Tibial artery (tissue), 4 donors: ENCODE measurements at regions not wholly inside any gene's neighbourhood (a gene's known extent, or its start where the extent isn't known, plus 50 kb on each side); places are given as distances from the start of the nearest gene placed in this dataset.
"Not testable (repeated sequence)": the region's sequence is repeated elsewhere in the genome, so short reads cannot be mapped to it uniquely, and the experiment has no call there.

Experiments
- DNase-seq, 2 donors: peaks; one replicate each; pipeline ENCODE4 v3.0.0-alpha.2; 2019
- H3K27ac ChIP-seq, 2 donors: fragments of 200-600 bp; sonication (generic) in 1 of 2; 1 replicate in 1 of 2; 2 replicates in 1 of 2; pipeline ENCODE4 v1.5.1; 2018 to 2019; ENCODE audit warnings: mild to moderate bottlenecking in 1 of 2
- H3K27me3 ChIP-seq, 2 donors: fragments of 200-600 bp; sonication (generic) in 1 of 2; one replicate each; pipeline versions ENCODE4 v1.5.1 to v1.6.0; 2016 to 2019
- H3K36me3 ChIP-seq, 3 donors: fragments of 200-600 bp; sonication (generic) in 2 of 3; one replicate each; pipeline ENCODE4 v1.5.1; 2016 to 2019; ENCODE audit warnings: mild to moderate bottlenecking in 2 of 3
- H3K4me1 ChIP-seq, 4 donors: fragments of 200-600 bp; sonication (generic) in 2 of 4; 1 replicate in 3 of 4; 2 replicates in 1 of 4; pipeline ENCODE4 v1.5.1; 2016 to 2019
- H3K4me3 ChIP-seq, 2 donors: fragments of 200-600 bp; sonication (generic) in 1 of 2; 1 replicate in 1 of 2; 2 replicates in 1 of 2; pipeline ENCODE4 v1.5.1; 2018 to 2019; ENCODE audit warnings: mild to moderate bottlenecking in 2 of 2
- H3K9me3 ChIP-seq, 3 donors: fragments of 200-600 bp; sonication (generic) in 1 of 3; one replicate each; pipeline ENCODE4 v1.5.1; 2016 to 2019
- intact Hi-C: fragments of 100-400 bp; cut with DNase I; formaldehyde crosslinking; loops from one replicate; pipeline ENCODE4 v1.15.0; 2023; ENCODE audit warnings: low total_unique reads
- TF ChIP-seq, protein P1 (sequence below), 2 experiments: fragments of 200-600 bp in 1 of 2; fragments of 450-650 bp in 1 of 2; IDR thresholded peaks; one replicate each; pipeline ENCODE4 v1.5.1; 2017 to 2019; ENCODE audit warnings: antibody characterized with exemption in 2 of 2, mild to moderate bottlenecking in 1 of 2, moderate library complexity in 1 of 2

DNA sequence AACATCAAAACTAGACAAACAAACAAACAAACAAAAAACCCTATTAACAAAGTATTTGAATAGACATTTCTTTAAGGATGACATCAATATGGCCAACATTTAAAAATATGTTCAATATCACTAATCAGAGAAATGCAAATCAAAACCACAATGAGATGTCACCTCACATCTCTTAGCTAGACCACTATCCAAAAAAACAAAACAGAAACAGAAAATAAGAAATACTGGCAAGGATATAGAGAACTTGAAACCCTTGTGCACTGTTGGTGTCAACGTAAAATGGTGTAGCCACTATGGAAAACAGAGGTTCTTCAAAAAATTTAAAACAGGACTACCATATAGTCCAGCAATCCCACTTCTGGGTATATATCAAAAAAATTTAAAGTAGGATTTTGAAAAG is 308.2 kb downstream of the SPATA31A1 start:
- H3K4me1 ChIP-seq, H3K4me3 ChIP-seq, H3K27ac ChIP-seq, DNase-seq, H3K9me3 ChIP-seq, H3K36me3 ChIP-seq, H3K27me3 ChIP-seq, intact Hi-C loops: not testable (repeated sequence)

DNA sequence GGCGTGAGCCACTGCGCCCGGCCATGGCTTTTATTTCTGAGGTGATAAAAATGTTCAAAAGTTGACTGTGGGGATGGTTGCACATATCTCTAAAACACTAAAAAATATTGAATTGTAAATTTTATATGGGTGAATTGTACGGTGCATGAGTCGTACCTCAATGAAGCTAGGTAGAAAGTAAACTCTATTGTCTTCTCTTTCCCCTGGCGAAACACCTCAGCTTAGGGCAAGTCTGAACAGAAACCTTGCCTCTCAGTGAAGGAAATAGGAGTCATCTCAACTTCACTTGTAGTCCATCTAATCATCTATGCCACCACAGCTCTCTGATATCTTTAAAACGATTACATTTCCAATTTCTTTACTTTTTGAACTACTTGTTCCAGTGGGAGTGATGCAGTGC is 309.6 kb downstream of the SPATA31A1 start:
- H3K27me3 ChIP-seq, intact Hi-C loops, H3K27ac ChIP-seq, H3K9me3 ChIP-seq, H3K4me1 ChIP-seq, H3K36me3 ChIP-seq, DNase-seq, H3K4me3 ChIP-seq: not testable (repeated sequence)

DNA sequence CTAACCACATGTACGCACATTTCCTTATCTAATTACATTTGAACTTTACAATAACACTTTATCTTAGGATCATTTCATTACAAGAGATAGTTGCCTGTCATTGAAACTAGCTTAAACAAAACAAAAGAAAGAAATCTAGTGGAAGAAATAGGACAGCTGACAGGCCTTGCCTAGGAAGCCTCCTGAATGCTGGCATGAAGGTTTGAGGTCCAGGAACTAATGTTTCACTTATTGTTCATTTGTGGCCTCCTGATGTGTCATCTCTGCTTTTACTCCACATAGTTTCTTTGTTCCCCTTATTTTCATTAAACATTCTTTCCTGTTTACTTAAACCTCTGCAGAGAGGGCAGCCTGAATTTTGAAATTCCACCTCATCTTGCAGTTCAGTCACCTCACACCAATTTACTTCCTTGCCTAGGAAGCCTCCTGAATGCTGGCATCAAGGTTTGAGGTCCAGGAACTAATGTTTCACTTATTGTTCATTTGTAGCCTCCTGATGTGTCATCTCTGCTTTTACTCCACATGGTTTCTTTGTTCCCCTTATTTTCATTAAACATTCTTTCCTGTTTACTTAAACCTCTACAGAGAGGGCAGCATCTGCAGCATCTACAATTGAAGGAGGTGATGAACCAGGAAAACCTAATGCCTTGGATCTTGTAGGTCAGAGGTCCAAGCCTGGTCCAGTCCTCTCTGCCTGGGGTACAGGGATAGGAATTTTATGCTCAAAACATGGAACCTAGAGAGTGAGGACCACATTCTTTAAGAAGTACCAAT is 319.2 kb downstream of the SPATA31A1 start:
- H3K36me3 ChIP-seq, H3K27me3 ChIP-seq, H3K4me1 ChIP-seq, H3K27ac ChIP-seq, DNase-seq, H3K9me3 ChIP-seq, intact Hi-C loops, H3K4me3 ChIP-seq: not testable (repeated sequence)

DNA sequence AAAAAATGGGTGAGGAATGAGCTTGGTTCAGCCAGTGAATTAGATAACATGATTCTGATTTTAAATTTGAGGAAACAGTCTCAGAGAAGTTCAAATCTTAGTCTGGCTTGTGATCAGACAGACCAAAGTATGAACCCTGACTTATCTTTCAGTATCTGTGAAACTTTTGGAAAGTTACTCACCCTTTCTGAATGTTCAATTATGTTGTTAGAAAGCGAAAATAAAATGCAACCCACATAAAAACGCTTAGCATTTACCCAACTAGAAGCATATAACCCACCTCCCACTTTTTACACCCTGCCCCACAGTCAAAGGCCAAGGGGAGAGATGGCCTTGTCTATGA is 319.7 kb downstream of the SPATA31A1 start:
- H3K4me1 ChIP-seq, H3K9me3 ChIP-seq, intact Hi-C loops, H3K27ac ChIP-seq, H3K36me3 ChIP-seq, H3K4me3 ChIP-seq, H3K27me3 ChIP-seq, DNase-seq: not testable (repeated sequence)

DNA sequence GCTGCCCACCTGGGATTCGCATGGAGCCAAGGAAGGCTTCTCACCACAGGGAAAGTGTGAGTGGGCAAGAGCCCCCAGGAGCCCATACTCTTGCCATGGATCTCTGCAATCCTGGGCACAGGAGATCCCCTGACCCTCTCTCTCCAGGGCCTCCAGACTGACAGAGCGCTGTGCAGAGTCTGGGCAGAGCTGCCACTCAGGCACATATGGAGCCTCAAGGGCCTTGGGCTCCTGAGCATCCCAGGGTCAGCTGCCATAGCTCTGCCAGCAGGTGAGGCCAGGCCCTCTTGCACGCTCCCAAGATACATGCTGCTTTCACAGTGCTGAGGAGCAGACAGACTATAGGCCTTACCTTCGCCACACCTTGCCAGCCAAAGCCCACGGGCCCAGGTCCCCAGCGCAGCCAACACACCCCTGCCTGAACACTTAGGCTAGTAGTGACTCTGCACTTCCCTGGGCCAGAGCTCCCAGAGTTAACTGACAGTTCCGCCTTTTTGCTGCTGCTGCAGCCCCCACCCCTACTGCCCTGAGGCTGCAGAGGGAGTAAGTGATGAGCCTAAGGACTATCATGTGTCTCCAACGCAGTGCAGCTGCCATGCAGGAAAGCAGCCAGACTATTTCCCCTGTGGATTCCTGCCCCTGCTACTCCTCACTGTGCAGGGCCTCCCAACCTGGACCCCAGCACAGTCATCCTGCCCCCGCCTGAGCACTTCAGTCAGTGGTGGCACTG is 323.2 kb downstream of the SPATA31A1 start:
- intact Hi-C loops, DNase-seq, H3K4me3 ChIP-seq, H3K27ac ChIP-seq, H3K36me3 ChIP-seq, H3K27me3 ChIP-seq, H3K9me3 ChIP-seq, H3K4me1 ChIP-seq: not testable (repeated sequence)

DNA sequence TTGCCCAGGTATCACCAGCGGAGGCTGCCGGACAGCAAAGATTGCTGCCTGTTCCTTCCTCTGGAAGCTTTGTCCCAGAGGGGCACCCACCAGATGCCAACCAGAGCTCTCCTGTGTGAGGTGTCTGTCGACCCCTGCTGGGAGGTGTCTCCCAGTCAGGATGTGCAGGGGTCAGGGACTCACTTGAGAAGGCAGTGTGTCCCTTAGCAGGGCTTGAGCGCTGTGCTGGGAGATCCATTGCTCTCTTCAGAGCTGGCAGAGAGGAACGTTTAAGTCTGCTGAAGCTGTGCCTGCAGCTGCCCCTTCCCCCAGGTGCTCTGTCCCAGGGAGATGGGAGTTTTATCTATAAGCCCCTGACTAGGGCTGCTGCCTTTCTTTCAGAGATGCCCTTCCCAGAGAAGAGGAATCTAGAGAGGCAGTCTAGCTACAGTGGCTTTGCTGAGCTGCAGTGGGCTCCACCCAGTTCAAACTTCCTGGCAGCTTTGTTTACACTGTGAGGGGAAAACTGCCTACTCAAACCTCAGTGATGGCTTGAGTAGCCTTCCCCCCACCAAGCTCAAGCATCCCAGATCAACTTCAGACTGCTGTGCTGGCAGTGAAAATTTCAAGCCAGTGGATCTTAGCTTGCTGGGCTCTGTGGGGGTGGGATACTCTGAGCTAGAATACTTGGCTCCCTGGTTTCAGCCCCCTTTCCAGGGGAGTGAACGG is 325.4 kb downstream of the SPATA31A1 start:
- H3K4me3 ChIP-seq, H3K27ac ChIP-seq, DNase-seq, H3K36me3 ChIP-seq, H3K4me1 ChIP-seq, intact Hi-C loops, H3K9me3 ChIP-seq, H3K27me3 ChIP-seq: not testable (repeated sequence)

DNA sequence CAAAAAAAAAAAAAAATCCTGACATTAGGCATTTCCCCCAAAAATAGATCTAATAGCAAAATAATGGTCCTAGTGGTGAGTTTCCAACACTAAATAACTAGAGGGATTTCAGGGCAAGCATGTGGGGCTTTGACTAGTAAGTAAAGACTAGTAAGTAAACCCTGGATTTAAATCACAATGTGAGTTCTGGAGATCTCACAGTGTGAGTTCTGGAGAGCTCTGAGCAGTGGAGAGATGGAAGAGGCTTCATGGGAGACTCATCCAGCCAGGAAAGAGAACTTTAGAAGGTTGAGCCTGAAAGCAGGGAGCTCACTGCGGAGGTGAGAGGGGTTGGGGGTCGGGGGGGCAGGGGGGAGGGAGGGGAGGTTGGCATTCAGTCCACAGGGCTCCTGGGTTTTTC is 373.4 kb downstream of the SPATA31A1 start:
- H3K27ac ChIP-seq, H3K4me1 ChIP-seq, DNase-seq, H3K36me3 ChIP-seq, H3K27me3 ChIP-seq, intact Hi-C loops, H3K9me3 ChIP-seq, H3K4me3 ChIP-seq: not testable (repeated sequence)

DNA sequence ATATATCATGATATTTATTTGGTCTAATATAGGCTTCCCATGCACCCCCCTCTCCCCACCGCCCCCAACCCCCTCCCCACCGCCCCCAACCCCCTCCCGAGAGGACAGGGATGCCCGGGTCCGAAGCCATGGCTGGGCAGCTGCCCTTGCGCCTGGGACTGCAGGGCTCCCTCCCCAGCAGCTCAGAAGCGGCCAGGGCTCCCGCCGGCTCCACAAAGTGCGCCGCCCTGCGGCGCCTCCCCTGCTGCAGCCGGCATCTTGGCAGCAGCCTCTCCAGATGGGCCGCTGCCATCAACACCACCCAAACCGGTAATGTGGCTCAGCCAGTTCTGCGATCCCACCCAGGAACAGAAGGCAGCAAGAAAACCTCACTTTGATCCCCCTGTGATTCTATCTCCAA is 389.4 kb downstream of the SPATA31A1 start:
- H3K27me3 ChIP-seq, H3K4me1 ChIP-seq, H3K36me3 ChIP-seq, DNase-seq, H3K9me3 ChIP-seq, H3K27ac ChIP-seq, intact Hi-C loops, H3K4me3 ChIP-seq: not testable (repeated sequence)

DNA sequence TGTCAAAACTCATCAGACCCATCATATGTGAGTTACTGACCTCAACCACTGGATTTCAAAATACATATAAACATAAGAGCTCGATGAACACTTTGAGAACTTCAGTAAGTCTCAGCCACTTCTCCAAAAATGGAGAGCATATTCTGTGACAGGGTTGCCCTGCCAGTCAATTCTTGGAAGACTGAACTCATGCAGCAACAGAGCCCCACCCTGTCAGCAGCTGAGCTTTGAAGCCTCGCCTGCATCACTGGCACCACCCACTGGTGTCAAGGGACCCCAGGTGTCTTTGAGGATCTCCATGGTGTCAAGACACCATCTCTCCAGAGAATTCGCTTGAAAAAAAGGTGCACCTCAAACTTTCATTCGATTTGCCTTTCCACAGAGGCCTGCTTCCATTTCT is 420.1 kb downstream of the SPATA31A1 start:
- H3K27ac ChIP-seq, H3K36me3 ChIP-seq, intact Hi-C loops, DNase-seq, H3K9me3 ChIP-seq, H3K4me1 ChIP-seq, H3K27me3 ChIP-seq, H3K4me3 ChIP-seq: not testable (repeated sequence)

DNA sequence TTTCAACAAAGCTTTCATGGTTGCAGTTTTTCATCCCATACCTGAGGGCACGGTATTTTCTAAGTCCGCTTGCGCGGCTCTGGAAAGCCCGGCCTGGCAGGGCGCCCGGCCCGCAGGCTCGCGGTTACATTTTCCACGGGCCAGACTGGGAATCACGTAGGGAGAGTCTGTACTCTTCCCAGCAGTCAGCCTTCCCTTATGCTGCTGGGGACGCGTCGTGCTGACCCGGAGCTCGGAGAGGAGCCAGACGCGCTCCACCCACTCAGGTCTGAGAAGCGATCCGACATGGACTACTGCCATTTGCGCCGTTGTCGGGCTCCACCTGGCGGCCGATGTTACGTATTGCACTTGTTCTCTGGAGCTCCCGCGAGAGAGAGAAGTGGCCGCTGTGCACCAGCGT is 435.9 kb downstream of the SPATA31A1 start:
- H3K4me1 ChIP-seq, intact Hi-C loops, H3K36me3 ChIP-seq, H3K9me3 ChIP-seq, H3K27ac ChIP-seq, H3K27me3 ChIP-seq: not testable (repeated sequence)
- TF ChIP-seq, protein P1, sequence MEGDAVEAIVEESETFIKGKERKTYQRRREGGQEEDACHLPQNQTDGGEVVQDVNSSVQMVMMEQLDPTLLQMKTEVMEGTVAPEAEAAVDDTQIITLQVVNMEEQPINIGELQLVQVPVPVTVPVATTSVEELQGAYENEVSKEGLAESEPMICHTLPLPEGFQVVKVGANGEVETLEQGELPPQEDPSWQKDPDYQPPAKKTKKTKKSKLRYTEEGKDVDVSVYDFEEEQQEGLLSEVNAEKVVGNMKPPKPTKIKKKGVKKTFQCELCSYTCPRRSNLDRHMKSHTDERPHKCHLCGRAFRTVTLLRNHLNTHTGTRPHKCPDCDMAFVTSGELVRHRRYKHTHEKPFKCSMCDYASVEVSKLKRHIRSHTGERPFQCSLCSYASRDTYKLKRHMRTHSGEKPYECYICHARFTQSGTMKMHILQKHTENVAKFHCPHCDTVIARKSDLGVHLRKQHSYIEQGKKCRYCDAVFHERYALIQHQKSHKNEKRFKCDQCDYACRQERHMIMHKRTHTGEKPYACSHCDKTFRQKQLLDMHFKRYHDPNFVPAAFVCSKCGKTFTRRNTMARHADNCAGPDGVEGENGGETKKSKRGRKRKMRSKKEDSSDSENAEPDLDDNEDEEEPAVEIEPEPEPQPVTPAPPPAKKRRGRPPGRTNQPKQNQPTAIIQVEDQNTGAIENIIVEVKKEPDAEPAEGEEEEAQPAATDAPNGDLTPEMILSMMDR (IDR thresholded peaks at IDR 0.05), result peak in 1 of 2 experiments; percentile 10
- H3K4me3 ChIP-seq, result peak overlapping the region; percentile 31 to 38
- peak; percentile 26 to 77 for DNase-seq

DNA sequence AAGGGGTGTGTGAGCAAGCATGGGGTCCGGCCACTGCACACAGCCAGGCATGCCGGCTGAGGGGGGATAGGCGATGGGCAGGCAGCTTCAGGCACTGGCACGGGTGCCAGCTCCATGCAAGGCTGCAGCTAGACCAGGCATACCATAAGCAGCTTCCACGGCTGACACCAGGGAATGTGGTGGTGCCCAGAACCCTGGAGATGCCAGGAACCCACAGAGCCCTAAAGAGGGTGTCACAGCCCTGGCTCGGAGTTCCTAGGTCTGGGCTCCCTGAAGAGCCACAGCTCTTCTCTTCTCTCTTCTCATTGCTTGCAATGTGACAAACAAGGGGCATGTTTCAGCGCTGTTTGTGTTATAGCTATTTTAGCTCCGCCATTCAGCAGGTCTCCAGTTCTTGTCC is 442.5 kb downstream of the SPATA31A1 start:
- peak in 1 of 2 donors; percentile 9 for DNase-seq
- intact Hi-C loops, result not testable (repeated sequence)

DNA sequence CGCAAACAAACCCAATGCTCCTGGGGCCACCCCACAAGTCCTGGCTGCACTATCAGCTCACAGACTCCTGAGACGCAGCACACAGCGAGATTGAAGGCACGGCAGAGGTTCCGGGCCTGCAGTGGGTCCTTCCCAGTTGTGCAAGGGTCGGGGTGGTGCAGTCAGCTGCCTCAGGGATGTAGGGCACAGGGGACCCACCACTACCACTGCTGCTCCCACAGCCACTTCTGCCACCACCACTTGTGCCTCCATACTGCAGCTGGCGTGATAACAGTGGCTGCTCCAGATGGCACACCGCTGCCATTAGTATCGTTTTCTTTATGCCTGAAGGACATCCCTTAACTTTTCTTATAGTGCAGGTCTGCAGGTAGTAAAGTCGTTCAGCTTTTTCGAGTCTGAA is 443.8 kb downstream of the SPATA31A1 start:
- H3K9me3 ChIP-seq, H3K27me3 ChIP-seq, H3K36me3 ChIP-seq, H3K27ac ChIP-seq, intact Hi-C loops, DNase-seq, H3K4me3 ChIP-seq, H3K4me1 ChIP-seq: not testable (repeated sequence)

More for the DNA sequence above, 442.5 kb downstream of the SPATA31A1 start:
- not testable (repeated sequence) for H3K4me1 ChIP-seq, H3K36me3 ChIP-seq, H3K4me3 ChIP-seq, H3K27me3 ChIP-seq, H3K9me3 ChIP-seq, H3K27ac ChIP-seq

DNA sequence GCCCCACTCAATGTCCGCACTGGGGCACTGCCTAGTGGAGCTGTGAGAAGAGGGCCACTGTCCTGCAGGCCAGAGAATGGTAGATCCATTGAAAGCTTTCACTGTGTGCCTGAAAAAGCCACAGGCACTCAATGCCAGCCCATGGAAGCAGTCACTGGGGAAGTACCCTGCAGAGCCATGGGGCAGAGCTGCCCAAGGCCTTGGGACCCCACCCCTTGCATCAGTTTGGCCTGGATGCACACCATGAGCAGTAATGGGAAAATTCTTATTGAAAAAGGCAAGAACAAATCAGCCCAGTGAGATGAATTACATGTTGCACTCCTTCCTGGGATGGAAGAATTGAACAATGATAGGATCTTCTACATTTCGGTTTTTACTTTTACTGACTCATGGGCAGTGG is 447.1 kb downstream of the SPATA31A1 start:
- H3K27me3 ChIP-seq, H3K4me3 ChIP-seq, H3K36me3 ChIP-seq, intact Hi-C loops, DNase-seq, H3K27ac ChIP-seq, H3K9me3 ChIP-seq, H3K4me1 ChIP-seq: not testable (repeated sequence)
